Activated CD4-positive, alpha-beta T cell treated with anti-CD3 and anti-CD28 coated beads, Interleukin-2, Interleukin-6, amounts not matched to agents 100 ng/mL and 50 ng/mL, durations not matched to agents 16 hours and 8 hours (primary cell): ENCODE measurements at regions not wholly inside any gene's neighbourhood (a gene's known extent, or its start where the extent isn't known, plus 50 kb on each side); places are given as distances from the start of the nearest gene placed in this dataset.
"Not testable (repeated sequence)": the region's sequence is repeated elsewhere in the genome, so short reads cannot be mapped to it uniquely, and the experiment has no call there.

Experiments
- DNase-seq: peaks from one replicate; pipeline ENCODE4 v3.0.0-alpha.2; 2020

DNA sequence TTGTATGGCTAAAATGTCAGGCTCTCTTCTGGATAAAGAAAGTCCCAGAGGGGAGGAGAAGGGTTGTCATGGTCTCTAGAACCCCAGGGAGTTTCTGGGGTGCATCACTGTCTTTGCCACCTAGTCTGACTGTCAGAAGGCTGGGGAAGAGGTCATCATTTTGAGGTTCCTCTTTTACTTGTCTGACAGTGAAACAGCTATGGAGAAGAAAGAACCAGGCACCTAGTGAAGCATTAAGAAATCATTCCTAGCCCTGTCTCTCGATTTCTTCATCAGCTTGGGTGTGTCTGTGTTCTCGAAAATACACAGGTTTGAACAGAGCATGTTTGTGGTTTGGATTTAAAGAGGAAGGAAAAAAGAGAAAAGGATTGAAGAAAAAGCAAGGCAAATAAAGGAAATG, 158.7 kb upstream of the LRIG3 start:
- no peak for DNase-seq

DNA sequence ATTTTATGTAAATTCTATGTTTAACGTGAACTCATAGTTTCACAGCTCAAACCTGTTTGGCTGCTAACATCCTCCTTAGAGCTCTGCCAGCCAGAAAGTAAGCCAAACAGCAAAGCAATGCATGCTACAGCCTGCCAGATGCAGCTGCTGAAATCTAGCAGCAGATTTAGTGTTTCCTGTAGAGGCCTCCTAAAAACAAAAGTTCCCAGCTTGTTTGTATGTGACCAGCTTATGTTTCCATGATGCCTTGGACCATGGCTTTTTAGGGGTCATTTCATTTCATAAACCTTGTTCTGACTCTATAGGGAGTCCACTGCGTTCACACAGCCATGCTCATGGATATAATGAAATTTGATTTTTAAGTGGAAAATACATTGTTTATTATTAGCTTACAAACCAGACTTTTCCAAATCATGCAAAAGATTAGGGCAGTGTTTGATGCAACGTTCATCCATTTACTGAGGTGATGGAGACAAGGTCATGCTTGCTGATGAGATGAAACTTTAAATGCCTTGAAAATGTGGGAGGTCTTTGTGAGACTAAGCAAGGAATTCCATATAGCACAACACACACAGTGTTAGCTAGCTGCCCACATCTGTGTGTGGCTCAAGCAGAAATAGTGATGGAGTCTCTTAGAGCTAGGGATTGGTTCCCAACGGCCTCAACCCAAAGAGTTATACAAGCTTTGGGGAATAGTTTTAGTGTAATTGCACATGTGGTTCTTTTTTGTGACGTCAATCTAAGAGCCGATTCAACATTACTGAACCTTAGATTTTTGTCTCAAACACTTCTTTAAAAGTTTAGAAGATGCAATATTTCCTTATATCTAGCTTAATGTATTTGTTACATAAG, 157.5 kb upstream of the LRIG3 start:
- DNase-seq, result no peak

DNA sequence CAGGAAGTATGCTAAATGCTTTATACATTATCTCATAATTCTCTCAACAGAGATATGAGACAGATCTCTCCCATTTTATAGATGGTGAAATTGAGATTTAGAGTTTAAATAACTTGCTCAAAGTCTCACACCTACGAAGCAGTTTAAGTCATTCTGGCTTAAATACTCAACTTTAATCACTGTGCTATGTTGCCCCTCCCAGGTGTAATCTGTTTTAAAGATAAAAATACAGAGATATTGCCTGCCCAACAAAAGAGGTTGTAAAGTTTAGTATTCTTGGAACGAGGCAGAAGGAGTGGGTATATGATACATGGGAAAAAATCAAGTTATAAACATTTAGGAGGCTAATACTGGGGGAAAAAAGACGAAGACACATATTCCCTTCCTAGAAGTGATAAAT, 156.8 kb upstream of the LRIG3 start:
- DNase-seq, result no peak

DNA sequence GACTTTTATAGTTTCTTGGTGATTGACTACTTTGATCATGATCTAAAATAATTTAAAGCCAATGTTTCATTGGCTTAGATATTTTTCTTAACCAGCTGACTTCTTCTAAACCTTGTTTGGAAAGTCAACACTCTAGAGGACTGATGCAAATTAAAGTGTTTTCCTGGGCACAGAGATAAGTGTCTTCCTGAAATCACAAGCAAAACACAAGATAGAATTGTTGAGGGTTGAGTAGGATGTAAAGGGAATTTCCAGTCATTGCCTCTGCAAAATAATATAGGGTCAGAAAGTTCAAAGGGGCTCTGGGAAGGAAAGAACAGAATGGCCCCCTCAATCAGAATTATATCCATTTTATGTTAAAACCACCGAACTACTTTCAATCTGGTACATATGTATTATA, 156.3 kb upstream of the LRIG3 start:
- no peak for DNase-seq

GRCh38 chr12:59075968-59076490, 155.7 kb upstream of the LRIG3 start:
- DNase-seq, result no peak

DNA sequence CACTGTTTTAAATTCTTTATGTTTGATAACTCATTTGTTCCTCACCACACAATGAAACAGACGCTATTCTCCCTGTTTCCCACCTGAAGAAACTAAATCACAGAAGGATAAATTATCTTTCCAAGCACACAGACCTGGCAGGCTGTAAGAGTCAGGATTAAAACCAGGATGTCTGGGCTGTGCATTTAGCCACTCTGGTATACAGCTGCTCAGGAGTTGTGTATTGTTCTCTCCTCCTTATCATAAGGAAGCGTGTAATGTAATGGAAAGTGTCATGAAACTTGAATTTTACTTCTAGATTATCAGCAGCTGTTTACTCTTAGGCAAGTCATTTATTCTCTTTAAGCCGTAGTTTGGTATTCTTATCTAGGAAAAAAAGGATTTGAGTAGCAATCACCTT, 154.8 kb upstream of the LRIG3 start:
- DNase-seq, result no peak

GRCh38 chr12:59070322-59070933, 150.1 kb upstream of the LRIG3 start:
- no peak for DNase-seq

DNA sequence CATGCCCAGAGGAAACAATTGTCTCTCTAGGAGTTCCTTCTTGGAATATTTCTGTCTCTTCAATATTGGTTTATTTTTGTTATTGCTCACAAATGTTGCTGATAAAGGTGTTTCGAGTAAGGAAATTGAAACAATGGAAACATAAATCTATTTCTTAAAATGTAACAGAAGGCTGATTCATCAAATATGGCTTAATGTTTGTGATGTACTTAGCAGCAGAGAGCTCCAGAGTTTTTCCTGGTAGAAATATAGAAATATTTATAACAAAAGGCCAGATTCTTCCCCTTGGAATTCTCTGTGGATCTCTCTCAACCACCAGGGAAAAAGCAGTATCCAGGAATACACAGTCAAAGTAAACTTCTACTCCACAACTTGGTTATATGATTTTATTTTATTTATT, 149.2 kb upstream of the LRIG3 start:
- DNase-seq, result no peak

GRCh38 chr12:59068436-59068835, 148.1 kb upstream of the LRIG3 start:
- DNase-seq, result no peak

DNA sequence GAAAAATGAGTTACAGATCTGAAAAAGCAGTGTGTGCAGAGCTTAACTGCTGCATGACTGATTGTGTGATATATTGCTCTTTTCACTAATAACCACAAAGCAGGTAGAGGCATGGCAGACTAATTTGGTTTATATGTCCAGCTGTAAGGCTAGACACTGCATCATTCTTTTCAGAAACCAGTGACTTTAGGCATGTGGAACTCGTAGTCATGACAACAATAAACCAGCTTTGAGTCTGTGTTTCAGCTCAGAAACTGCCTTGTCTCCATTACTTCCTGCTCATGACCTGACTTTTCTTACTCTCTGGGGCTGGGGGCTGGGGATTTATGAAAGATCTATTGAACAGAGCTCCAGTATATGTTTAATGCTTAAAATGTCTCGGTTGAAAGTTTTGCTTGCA, 146.8 kb upstream of the LRIG3 start:
- DNase-seq, result no peak

GRCh38 chr12:59066445-59066844, 146.1 kb upstream of the LRIG3 start:
- DNase-seq, result no peak

GRCh38 chr12:59059088-59059935, 139.0 kb upstream of the LRIG3 start:
- no peak for DNase-seq

DNA sequence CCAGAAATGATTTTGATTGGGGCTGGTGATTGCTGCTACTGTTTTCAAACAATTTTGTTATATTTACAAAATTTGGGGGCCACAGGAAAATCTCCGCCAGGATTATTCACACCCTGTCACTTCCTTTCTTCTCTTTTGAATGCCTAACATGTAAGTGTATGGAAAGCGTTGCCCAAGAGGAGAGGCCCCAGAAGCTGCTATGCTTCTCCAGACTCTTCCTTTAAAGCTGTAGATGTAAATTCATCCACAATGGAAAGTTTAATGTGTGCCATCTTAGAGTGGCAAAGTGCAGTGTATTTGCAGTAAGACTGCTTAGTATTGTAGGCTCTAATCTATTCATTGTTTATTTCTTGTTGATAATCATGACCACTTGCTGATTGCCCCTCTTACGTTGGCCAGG, 136.7 kb upstream of the LRIG3 start:
- DNase-seq, result no peak

DNA sequence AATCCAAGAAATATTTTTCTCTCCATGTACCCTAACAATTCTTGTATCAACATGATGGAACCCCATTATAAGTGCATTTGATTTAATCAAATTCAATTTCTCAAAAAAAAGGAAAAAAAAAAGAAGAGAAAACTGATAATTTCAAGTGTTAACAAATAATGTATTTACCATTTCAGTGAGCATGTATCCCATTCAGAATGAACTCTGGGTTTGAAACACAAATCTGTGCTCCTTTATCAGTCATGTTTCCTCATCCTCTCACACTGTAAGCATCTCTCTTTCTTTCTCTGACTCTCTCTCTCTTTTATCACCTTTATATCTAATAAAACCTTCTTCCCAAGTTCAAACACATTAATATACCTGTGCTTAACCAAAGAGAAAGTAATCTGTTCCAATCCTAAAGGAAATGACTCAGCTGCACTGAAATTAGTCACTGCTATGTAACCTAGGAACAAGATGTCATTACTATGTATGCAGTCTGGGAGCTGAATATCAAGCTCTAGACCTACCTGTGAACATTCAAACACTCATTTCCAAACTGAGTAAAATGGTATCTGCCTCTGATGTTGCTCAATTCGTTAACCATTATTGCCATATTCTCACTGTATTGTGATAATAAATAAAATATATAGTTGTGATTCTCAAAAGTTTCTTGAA, 135.0 kb upstream of the LRIG3 start:
- peak; percentile 56 for DNase-seq

- not testable (repeated sequence) for DNase-seq
Measured at GRCh38 chr12:59053266-59053899, 133.1 kb upstream of the LRIG3 start.

GRCh38 chr12:59046763-59047534, 126.6 kb upstream of the LRIG3 start:
- no peak for DNase-seq

DNA sequence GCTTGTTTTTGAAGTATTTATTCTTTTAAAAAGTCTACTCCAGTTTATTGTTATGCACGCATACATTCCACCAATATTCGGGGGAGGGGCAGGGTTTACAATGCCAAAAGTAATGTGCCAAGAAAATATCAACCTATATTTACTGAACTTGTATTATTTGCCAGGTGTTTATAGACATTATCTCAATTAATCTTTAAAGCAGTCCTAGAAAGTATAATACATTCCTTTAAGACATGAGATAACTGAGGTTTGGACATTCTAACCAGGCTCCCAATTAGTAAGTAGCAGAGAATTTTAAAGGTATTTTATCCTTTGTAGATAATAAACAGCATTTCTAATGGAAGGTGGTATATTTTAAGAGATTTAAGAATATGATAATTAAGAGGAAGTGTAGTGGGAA, 124.5 kb upstream of the LRIG3 start:
- no peak for DNase-seq

GRCh38 chr12:59041241-59042121, 121.2 kb upstream of the LRIG3 start:
- DNase-seq, result no peak

GRCh38 chr12:59040656-59041055, 120.4 kb upstream of the LRIG3 start:
- no peak for DNase-seq

DNA sequence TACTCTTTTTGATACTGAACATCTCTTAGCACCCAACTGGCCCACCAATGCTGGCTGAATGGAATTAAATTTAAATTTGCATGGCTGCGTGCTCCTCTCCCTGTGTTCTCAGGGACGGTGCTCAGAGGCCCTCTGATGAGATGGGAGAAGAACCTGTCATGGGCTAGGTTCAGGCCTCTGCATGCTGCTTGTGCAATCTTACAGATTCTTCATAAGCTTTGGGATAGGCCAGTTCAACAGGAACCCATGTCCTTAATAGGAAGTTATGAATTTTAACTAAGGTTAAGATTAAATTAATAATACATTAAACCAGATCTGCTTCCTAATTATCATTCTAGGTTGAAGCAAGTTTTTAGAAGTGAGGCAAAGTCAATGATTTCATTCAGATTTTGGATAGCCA, 119.7 kb upstream of the LRIG3 start:
- DNase-seq, result no peak

DNA sequence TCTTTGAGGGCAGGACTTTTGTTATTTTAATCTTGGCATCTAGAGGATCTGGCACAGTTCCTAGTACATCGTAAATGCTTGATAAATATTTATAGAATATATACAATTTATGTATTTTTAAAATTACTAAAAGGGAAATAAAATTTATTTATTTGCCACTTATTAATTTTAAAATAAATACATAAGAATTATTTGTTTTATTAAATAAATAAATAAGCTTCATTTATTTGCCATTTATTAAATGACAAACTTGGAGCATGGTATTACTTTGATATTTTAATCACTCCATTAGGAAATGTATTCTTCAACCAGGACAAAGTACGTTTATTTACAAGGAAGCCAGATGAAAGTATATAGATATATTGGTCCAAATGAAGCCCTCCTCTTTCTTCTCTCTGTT, 118.7 kb upstream of the LRIG3 start:
- DNase-seq, result no peak
